ENCODE measurements at regions not wholly inside any gene's neighbourhood (a gene's known extent, or its start where the extent isn't known, plus 50 kb on each side); places are given as distances from the start of the nearest gene placed in this dataset.

DNA sequence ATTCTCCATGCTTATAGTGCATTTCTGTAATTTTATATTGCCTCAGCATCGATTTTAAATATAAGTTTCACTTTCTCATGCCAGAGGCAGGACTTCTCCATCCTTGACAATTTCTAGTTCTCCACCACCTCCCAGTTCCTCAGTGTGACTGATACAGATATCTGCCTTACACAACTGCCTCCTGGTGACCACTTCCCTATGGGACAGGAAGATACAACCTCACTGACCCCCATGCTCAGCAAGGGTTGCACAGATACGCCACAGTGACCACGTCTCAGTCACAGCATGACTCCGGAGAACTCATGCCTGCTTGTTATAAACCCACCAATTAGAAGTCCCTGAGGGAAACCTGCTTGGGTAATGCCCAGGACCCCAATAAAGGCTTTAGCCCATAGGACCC lies 284.0 kb upstream of the MC4R start:
- TF ChIP-seq, protein P1, sequence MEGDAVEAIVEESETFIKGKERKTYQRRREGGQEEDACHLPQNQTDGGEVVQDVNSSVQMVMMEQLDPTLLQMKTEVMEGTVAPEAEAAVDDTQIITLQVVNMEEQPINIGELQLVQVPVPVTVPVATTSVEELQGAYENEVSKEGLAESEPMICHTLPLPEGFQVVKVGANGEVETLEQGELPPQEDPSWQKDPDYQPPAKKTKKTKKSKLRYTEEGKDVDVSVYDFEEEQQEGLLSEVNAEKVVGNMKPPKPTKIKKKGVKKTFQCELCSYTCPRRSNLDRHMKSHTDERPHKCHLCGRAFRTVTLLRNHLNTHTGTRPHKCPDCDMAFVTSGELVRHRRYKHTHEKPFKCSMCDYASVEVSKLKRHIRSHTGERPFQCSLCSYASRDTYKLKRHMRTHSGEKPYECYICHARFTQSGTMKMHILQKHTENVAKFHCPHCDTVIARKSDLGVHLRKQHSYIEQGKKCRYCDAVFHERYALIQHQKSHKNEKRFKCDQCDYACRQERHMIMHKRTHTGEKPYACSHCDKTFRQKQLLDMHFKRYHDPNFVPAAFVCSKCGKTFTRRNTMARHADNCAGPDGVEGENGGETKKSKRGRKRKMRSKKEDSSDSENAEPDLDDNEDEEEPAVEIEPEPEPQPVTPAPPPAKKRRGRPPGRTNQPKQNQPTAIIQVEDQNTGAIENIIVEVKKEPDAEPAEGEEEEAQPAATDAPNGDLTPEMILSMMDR (IDR thresholded peaks at IDR 0.05; ENCODE audit: insufficient read depth in 1 of 2, low read depth in 1 of 2, low read length in 1 of 2, severe bottlenecking in 1 of 2, unreplicated experiment in 1 of 2) = no peak
- H3K4me1 Mint-ChIP-seq (ENCODE audit: low read depth, unreplicated experiment) = no peaks in the 10 kb centered on the region

DNA sequence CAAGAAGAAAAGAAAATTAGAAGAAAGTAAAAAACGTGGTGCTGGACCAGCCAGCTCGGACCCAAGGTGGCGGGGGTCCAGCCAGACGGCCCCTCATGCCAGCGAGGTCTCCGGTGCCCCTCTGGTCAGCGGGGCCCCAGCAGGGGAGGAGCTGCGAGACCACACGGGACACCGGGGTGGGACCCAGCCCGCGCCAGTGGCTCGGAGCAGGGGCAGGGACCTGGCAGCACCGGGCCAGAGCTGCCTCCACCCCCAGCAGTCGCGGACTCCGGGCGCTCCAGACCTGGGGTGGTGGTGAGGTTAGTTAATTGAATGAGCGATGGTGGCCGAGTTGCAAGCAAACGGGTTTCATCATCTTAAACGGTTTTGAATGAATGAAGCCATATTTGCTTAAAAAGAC lies 289.9 kb upstream of the MC4R start:
- DNase-seq = no peak
- POLR2A ChIA-PET = no interaction called here
- Histone ChIP-seq H3K36me3 (ENCODE audit: control insufficient read depth, insufficient read depth, low read length) (no peaks in the 10 kb centered on the region), H3K9me3 (no peaks in the 10 kb centered on the region), H3K27me3 (replicated peaks; ENCODE audit: control insufficient read depth, insufficient read depth, low read length) (no peaks in the 10 kb centered on the region), H3K4me3 (ENCODE audit: low read depth, low read length) (no peak overlapping the region), H3K4me1 (no peaks in the 10 kb centered on the region)
- TF ChIP-seq, protein P1 (IDR thresholded peaks at IDR 0.05; ENCODE audit: insufficient read depth in 1 of 2, low read depth in 1 of 2, low read length in 1 of 2, severe bottlenecking in 1 of 2, unreplicated experiment in 1 of 2) = no peak
- Mint-ChIP-seq H3K27ac (ENCODE audit: unreplicated experiment) (no peak overlapping the region), H3K4me3 (ENCODE audit: unreplicated experiment) (no peak overlapping the region), H3K9me3 (ENCODE audit: unreplicated experiment) (no peaks in the 10 kb centered on the region), H3K27me3 (ENCODE audit: insufficient read depth, unreplicated experiment) (peaks cover 2% of the 10 kb centered on the region), H3K4me1 (ENCODE audit: low read depth, unreplicated experiment) (no peaks in the 10 kb centered on the region), H3K36me3 (ENCODE audit: insufficient read depth, unreplicated experiment) (no peaks in the 10 kb centered on the region)
- no TSS peak for BruUV-seq (replicated peaks)
- intact Hi-C loops (cut with micrococcal nuclease; ENCODE audit: unreplicated experiment) = no loop called here
- CTCF ChIA-PET = no interaction called here

More for the DNA sequence above, 284.0 kb upstream of the MC4R start:
- CTCF ChIA-PET = no interaction called here
- Histone ChIP-seq H3K9me3 (no peaks in the 10 kb centered on the region), H3K27me3 (replicated peaks; ENCODE audit: control insufficient read depth, insufficient read depth, low read length) (no peaks in the 10 kb centered on the region), H3K4me3 (ENCODE audit: low read depth, low read length) (no peak overlapping the region), H3K36me3 (ENCODE audit: control insufficient read depth, insufficient read depth, low read length) (no peaks in the 10 kb centered on the region), H3K4me1 (no peaks in the 10 kb centered on the region)
- Mint-ChIP-seq H3K27me3 (ENCODE audit: insufficient read depth, unreplicated experiment) (peaks cover 5% of the 10 kb centered on the region), H3K27ac (ENCODE audit: unreplicated experiment) (no peak overlapping the region), H3K4me3 (ENCODE audit: unreplicated experiment) (no peak overlapping the region), H3K36me3 (ENCODE audit: insufficient read depth, unreplicated experiment) (no peaks in the 10 kb centered on the region), H3K9me3 (ENCODE audit: unreplicated experiment) (no peaks in the 10 kb centered on the region)
- BruUV-seq (replicated peaks) = no TSS peak
- intact Hi-C loops (cut with micrococcal nuclease; ENCODE audit: unreplicated experiment) = no loop called here
- DNase-seq = no peak
- POLR2A ChIA-PET = no interaction called here

- DNase-seq = no peak
- H3K4me1 ChIP-seq = no peaks in the 10 kb centered on the region
- BruUV-seq (replicated peaks) = no TSS peak
- H3K36me3 Mint-ChIP-seq (ENCODE audit: insufficient read depth, unreplicated experiment) = no peaks in the 10 kb centered on the region
- H3K36me3 ChIP-seq (ENCODE audit: control insufficient read depth, insufficient read depth, low read length) = no peaks in the 10 kb centered on the region
- H3K9me3 ChIP-seq = no peaks in the 10 kb centered on the region
- ChIA-PET POLR2A (no interaction called here), CTCF (no interaction called here)
- H3K4me1 Mint-ChIP-seq (ENCODE audit: low read depth, unreplicated experiment) = no peaks in the 10 kb centered on the region
- TF ChIP-seq, protein P1 (IDR thresholded peaks at IDR 0.05; ENCODE audit: insufficient read depth in 1 of 2, low read depth in 1 of 2, low read length in 1 of 2, severe bottlenecking in 1 of 2, unreplicated experiment in 1 of 2) = no peak
- intact Hi-C loops (cut with micrococcal nuclease; ENCODE audit: unreplicated experiment) = no loop called here
- H3K27me3 Mint-ChIP-seq (ENCODE audit: insufficient read depth, unreplicated experiment) = no peaks in the 10 kb centered on the region
- no peak overlapping the region for H3K4me3 Mint-ChIP-seq (ENCODE audit: unreplicated experiment)
- no peaks in the 10 kb centered on the region for H3K27me3 ChIP-seq (replicated peaks; ENCODE audit: control insufficient read depth, insufficient read depth, low read length)
- no peak overlapping the region for H3K4me3 ChIP-seq (ENCODE audit: low read depth, low read length)
- H3K27ac Mint-ChIP-seq (ENCODE audit: unreplicated experiment) = no peak overlapping the region
- H3K9me3 Mint-ChIP-seq (ENCODE audit: unreplicated experiment) = no peaks in the 10 kb centered on the region
These were observed 290.8 kb upstream of the MC4R start for GRCh38 chr18:60663060-60663989.

Measured in Caco-2 (cell line).